IMR-90 (cell line): ENCODE measurements at regions not wholly inside any gene's neighbourhood (a gene's known extent, or its start where the extent isn't known, plus 50 kb on each side); places are given as distances from the start of the nearest gene placed in this dataset.

ENCODE experiments used
- ATAC-seq: fragments of 200-7000 bp; cut with Tn5 transposase; 2 replicates; pipeline ENCODE4 v1.9.1; 2020; ENCODE audit warnings: low read depth, mild to moderate bottlenecking, moderate library complexity
- BruUV-seq: library from RNA; stranded (reverse); fragments of 400-500 nt; replicated peaks from 2 replicates; lab custom pipeline; 2021; lab: Mats Ljungman, UMichigan
- CTCF ChIA-PET: fragments of 300-600 bp; formaldehyde crosslinking; extraction: SDS; loops from one replicate; lab custom pipeline; 2021; ENCODE audit warnings: antibody characterized with exemption; lab: Yijun Ruan, JAX
- POLR2A ChIA-PET: fragments of 300-600 bp; sonication (Branson Sonifier 250); formaldehyde crosslinking; loops from one replicate; lab custom pipeline; 2022; ENCODE audit warnings: antibody characterized with exemption; ENCODE audit not compliant: unreplicated experiment; lab: Charles Lee
- DNase-seq: peaks from one replicate; pipeline ENCODE4 v3.0.0; 2013
- H2AFZ ChIP-seq: replicated peaks from 2 replicates; pipeline ENCODE3; 2013; ENCODE audit warnings: low read length, mild to moderate bottlenecking; ENCODE audit not compliant: poor library complexity
- H2AK5ac ChIP-seq: 2 replicates; pipeline ENCODE4 v1.6.1; 2013; ENCODE audit warnings: low read depth, low read length, inconsistent platforms
- H2AK9ac ChIP-seq: replicated peaks from 2 replicates; pipeline ENCODE3; 2013; ENCODE audit warnings: mild to moderate bottlenecking, low read depth, low read length, moderate library complexity; ENCODE audit not compliant: poor library complexity
- H2BK120ac ChIP-seq: 2 replicates; pipeline ENCODE4 v1.6.1; 2013; ENCODE audit warnings: low read depth, low read length, inconsistent platforms
- H2BK15ac ChIP-seq: 3 replicates; pipeline ENCODE4 v1.6.1; 2013; ENCODE audit warnings: low read depth, low read length, inconsistent platforms
- H2BK20ac ChIP-seq: 2 replicates; pipeline ENCODE4 v1.6.1; 2013; ENCODE audit warnings: low read depth, mild to moderate bottlenecking, inconsistent platforms, low read length, moderate library complexity
- H2BK5ac ChIP-seq: 2 replicates; pipeline ENCODE4 v1.6.1; 2013; ENCODE audit warnings: mild to moderate bottlenecking, low read depth, low read length, inconsistent platforms; ENCODE audit not compliant: poor library complexity, severe bottlenecking
- H3K14ac ChIP-seq: replicated peaks from 2 replicates; pipeline ENCODE4 v1.6.1; 2013; ENCODE audit warnings: low read depth, low read length, inconsistent platforms
- H3K18ac ChIP-seq: 2 replicates; pipeline ENCODE4 v1.6.1; 2013; ENCODE audit warnings: low read depth, low read length, control low read depth
- H3K23ac ChIP-seq: 2 replicates; pipeline ENCODE4 v1.6.1; 2013; ENCODE audit warnings: low read depth, low read length, inconsistent platforms
- H3K27ac ChIP-seq: 2 replicates; pipeline ENCODE4 v1.5.1; 2013; ENCODE audit warnings: mild to moderate bottlenecking, control low read depth, low read length; ENCODE audit not compliant: insufficient read depth
- H3K27me3 ChIP-seq: 2 replicates; pipeline ENCODE4 v1.6.1; 2013; ENCODE audit warnings: low read length; ENCODE audit not compliant: control insufficient read depth, insufficient read depth
- H3K36me3 ChIP-seq: 2 replicates; pipeline ENCODE4 v1.6.1; 2013; ENCODE audit warnings: low read length, mixed read lengths; ENCODE audit not compliant: control insufficient read depth, insufficient read depth
- H3K4ac ChIP-seq: 2 replicates; pipeline ENCODE4 v1.6.1; 2013; ENCODE audit warnings: low read depth, low read length, inconsistent platforms
- H3K4me1 ChIP-seq: 2 replicates; pipeline ENCODE4 v1.6.1; 2013; ENCODE audit warnings: low read length, mixed read lengths; ENCODE audit not compliant: control insufficient read depth, insufficient read depth
- H3K4me2 ChIP-seq: 2 replicates; pipeline ENCODE4 v1.6.1; 2013; ENCODE audit warnings: low read depth, mild to moderate bottlenecking, control low read depth, low read length, moderate library complexity
- H3K4me3 ChIP-seq: 2 replicates; pipeline ENCODE4 v1.5.1; 2013; ENCODE audit warnings: low read depth, mild to moderate bottlenecking, control low read depth, low read length, moderate library complexity; ENCODE audit not compliant: insufficient read depth
- H3K56ac ChIP-seq: 2 replicates; pipeline ENCODE4 v1.6.1; 2013; ENCODE audit warnings: low read length, inconsistent platforms; ENCODE audit not compliant: insufficient read depth; ENCODE audit errors: extremely low read depth
- H3K79me1 ChIP-seq, 2 experiments: 2 replicates each; pipeline ENCODE4 v1.6.1; 2013; ENCODE audit warnings: low read length in 2 of 2, inconsistent platforms in 1 of 2, low read depth in 1 of 2
- H3K9ac ChIP-seq: 2 replicates; pipeline ENCODE4 v1.6.1; 2013; ENCODE audit warnings: low read depth, low read length, control low read depth
- H3K9me1 ChIP-seq: 2 replicates; pipeline ENCODE4 v1.6.1; 2013; ENCODE audit warnings: low read length, inconsistent platforms; ENCODE audit not compliant: insufficient read depth
- H3K9me3 ChIP-seq: 2 replicates; pipeline ENCODE4 v1.6.1; 2013; ENCODE audit warnings: low read length; ENCODE audit not compliant: control insufficient read depth, insufficient read depth
- H4K20me1 ChIP-seq: 2 replicates; pipeline ENCODE4 v1.6.1; 2013; ENCODE audit warnings: low read length, inconsistent platforms; ENCODE audit not compliant: insufficient read depth
- H4K5ac ChIP-seq: 2 replicates; pipeline ENCODE4 v1.6.1; 2013; ENCODE audit warnings: mild to moderate bottlenecking, low read depth, low read length, control low read depth
- H4K8ac ChIP-seq, 2 experiments: 2 replicates each; pipeline ENCODE4 v1.6.1; 2013; ENCODE audit warnings: low read depth in 2 of 2, low read length in 2 of 2, control low read depth in 1 of 2, inconsistent platforms in 1 of 2
- H4K91ac ChIP-seq: 2 replicates; pipeline ENCODE4 v1.6.1; 2013; ENCODE audit warnings: low read depth, low read length, inconsistent platforms; ENCODE audit not compliant: insufficient read depth
- CEBPB ChIP-seq: IDR thresholded peaks from 2 replicates; pipeline ENCODE4 v1.6.1; 2012; ENCODE audit warnings: low read depth, low read length, improper control_type of control experiment
- CTCF ChIP-seq: conservative IDR thresholded peaks from 2 replicates; pipeline ENCODE4 v1.5.1; 2012; ENCODE audit warnings: mild to moderate bottlenecking, low read depth, low read length, improper control_type of control experiment
- FOS ChIP-seq: fragments of 150-350 bp; IDR thresholded peaks from 2 replicates; pipeline ENCODE4 v1.6.1; 2016; ENCODE audit warnings: low read depth, low read length
- MAFK ChIP-seq: IDR thresholded peaks from 2 replicates; pipeline ENCODE4 v1.6.1; 2012; ENCODE audit warnings: low read depth, low read length, improper control_type of control experiment
- MAZ ChIP-seq: IDR thresholded peaks from 2 replicates; pipeline ENCODE4 v1.6.1; 2012; ENCODE audit warnings: low read depth, mild to moderate bottlenecking, low read length, improper control_type of control experiment, moderate library complexity, borderline replicate concordance
- MXI1 ChIP-seq: IDR thresholded peaks from 2 replicates; pipeline ENCODE4 v1.6.1; 2012; ENCODE audit warnings: low read depth, mild to moderate bottlenecking, low read length, moderate library complexity, borderline replicate concordance
- NFE2L2 ChIP-seq: fragments of 150-350 bp; IDR thresholded peaks from 2 replicates; pipeline ENCODE4 v1.6.1; 2016; ENCODE audit warnings: low read depth, mild to moderate bottlenecking, low read length
- SMC3 ChIP-seq: fragments of 150-350 bp; IDR thresholded peaks from 2 replicates; pipeline ENCODE4 v1.6.1; 2016; ENCODE audit warnings: low read depth, mild to moderate bottlenecking, antibody characterized with exemption, low read length, moderate library complexity
- USF2 ChIP-seq: fragments of 150-350 bp; IDR thresholded peaks from 2 replicates; pipeline ENCODE4 v1.6.1; 2017; ENCODE audit warnings: mild to moderate bottlenecking, antibody characterized with exemption, low read length, low read depth
- WGBS, 2 experiments: methylation state at CpG; one replicate each; pipeline versions ENCODE4 v1.1.5 to v1.1.7; 2013; ENCODE audit warnings: missing lambda C conversion rate in 2 of 2; ENCODE audit not compliant: insufficient read length in 1 of 2; ENCODE audit errors: extremely low coverage in 2 of 2; 5-methylcytosine and 5-hydroxymethylcytosine counted together
- dilution Hi-C: fragments of 300-500 bp; cut with HindIII; formaldehyde crosslinking; loops from one replicate; pipeline ENCODE4 v1.14.3; 2018; ENCODE audit warnings: low sequenced_read_pairs; ENCODE audit not compliant: unreplicated experiment
- in situ Hi-C: fragments of 300-500 bp; cut with MboI; formaldehyde crosslinking; loops from 3 replicates; pipeline ENCODE4 v1.14.3; 2019; ENCODE audit warnings: low sequenced_read_pairs, inconsistent platforms, mixed read lengths
- intact Hi-C: fragments of 100-400 bp; cut with micrococcal nuclease; formaldehyde crosslinking; loops from 2 replicates; pipeline ENCODE4 v1.10.0; 2022

- no peaks in the 10 kb centered on the region; the same call in 1 of the 2 replicates for H3K36me3 ChIP-seq
- 33% methylated on average over 1 of the region's 11 CpGs; no CpG with 5 or more reads in 1 of the 2 experiments for WGBS, 2 experiments
- no peak overlapping the region for H2AFZ ChIP-seq
- no peak overlapping the region for H3K4me3 ChIP-seq
- in situ Hi-C loops (no loop called here), dilution Hi-C loops (no loop called here), intact Hi-C loops (no loop called here)
- H3K9ac ChIP-seq = no peak overlapping the region
- POLR2A ChIA-PET = interaction anchor here (0.5 kb wide), 1 partner anchor 121 kb away, joined by 3 read pairs; no protein-coding TSS in a partner anchor
- H4K20me1 ChIP-seq = no peaks in the 10 kb centered on the region
- H2BK5ac ChIP-seq = no peak overlapping the region
- H3K9me1 ChIP-seq = no peaks in the 10 kb centered on the region
- ATAC-seq (peak; percentile 88), DNase-seq (peak; percentile 41)
- CTCF ChIA-PET = interaction anchor here (0.6 kb wide), 1 partner anchor 448 kb away, joined by 4 read pairs; no protein-coding TSS in a partner anchor
- no peak overlapping the region for H4K5ac ChIP-seq
- H4K8ac ChIP-seq = no peak overlapping the region
- H3K14ac ChIP-seq = no peak overlapping the region
- H3K23ac ChIP-seq = no peak overlapping the region
- no peaks in the 10 kb centered on the region for H3K27me3 ChIP-seq
- peaks cover 3% of the 10 kb centered on the region for H3K4me1 ChIP-seq
- no peak overlapping the region for H3K56ac ChIP-seq
- H3K9me3 ChIP-seq = no peaks in the 10 kb centered on the region
- H2AK5ac ChIP-seq = no peak overlapping the region
- no peak overlapping the region for H4K91ac ChIP-seq
- H3K79me1 ChIP-seq = no peaks in the 10 kb centered on the region
- H2BK20ac ChIP-seq = no peak overlapping the region
- H2AK9ac ChIP-seq = no peak overlapping the region
- no peak overlapping the region for H3K18ac ChIP-seq
- no peak for TF ChIP-seq MAZ
- TF ChIP-seq FOS = no peak
- TF ChIP-seq NFE2L2 = no peak
- TF ChIP-seq USF2 = no peak
- no peak for TF ChIP-seq CEBPB
- no peak for TF ChIP-seq SMC3
- TF ChIP-seq MXI1 = no peak
- no peak for TF ChIP-seq MAFK
- TF ChIP-seq CTCF = no peak
- BruUV-seq = no TSS peak
- H3K27ac ChIP-seq = no peak overlapping the region
- H3K4ac ChIP-seq = no peak overlapping the region
- peak overlapping the region; percentile 27 for H3K4me2 ChIP-seq
- no peak overlapping the region for H2BK120ac ChIP-seq
- H2BK15ac ChIP-seq = no peak overlapping the region
These were observed 52.3 kb upstream of the ADAMTS9 start for GRCh38 chr3:64739971-64740631.
